ENCODE measurements at regions not wholly inside any gene's neighbourhood (a gene's known extent, or its start where the extent isn't known, plus 50 kb on each side); places are given as distances from the start of the nearest gene placed in this dataset.

- Histone ChIP-seq H2AFZ (ENCODE audit: low read depth, low read length, severe bottlenecking) (no peak overlapping the region), H3K9me3 (ENCODE audit: insufficient read depth, low read length) (peaks cover 14% of the 10 kb centered on the region; the same call in 1 of the 2 replicates), H3K4me3 (ENCODE audit: insufficient read depth, low read length, poor library complexity, severe bottlenecking) (no peak overlapping the region), H3K36me3 (ENCODE audit: low read length) (0 out of 2 replicates have a peak, but pooled peaks cover 6% of the 10 kb centered on the region), H3K9me2 (replicated peaks; ENCODE audit: insufficient read depth, low read length) (no peaks in the 10 kb centered on the region), H3K27ac (ENCODE audit: low read depth, low read length) (no peak overlapping the region), H3F3A (ENCODE audit: insufficient read depth) (no peaks in the 10 kb centered on the region), H4K20me1 (ENCODE audit: low read depth, low read length) (no peaks in the 10 kb centered on the region), H3K27me3 (ENCODE audit: low read length) (no peaks in the 10 kb centered on the region), H3K79me2 (ENCODE audit: insufficient read depth, low read length) (no peaks in the 10 kb centered on the region), H3K4me2 (ENCODE audit: low read depth, low read length, poor library complexity, severe bottlenecking) (no peak overlapping the region), H3K9ac (ENCODE audit: low read length) (no peak overlapping the region)
- TF ChIP-seq CTCF (IDR thresholded peaks at IDR 0.05; ENCODE audit: insufficient read depth, low read length, poor library complexity, severe bottlenecking), result no peak
- TF ChIP-seq EZH2phosphoT487 (conservative IDR thresholded peaks at IDR 0.05; ENCODE audit: low read length), result no peak
Observed at GRCh38 chr11:71178076-71178475, 74.3 kb downstream of the SHANK2 start.

GRCh38 chr11:71176812-71177211 lies 75.6 kb downstream of the SHANK2 start:
- H3K9me2 ChIP-seq (replicated peaks; ENCODE audit: insufficient read depth, low read length), result no peaks in the 10 kb centered on the region
- no peak overlapping the region for H3K27ac ChIP-seq (ENCODE audit: low read depth, low read length)
- no peak overlapping the region for H3K9ac ChIP-seq (ENCODE audit: low read length)
- peaks cover 14% of the 10 kb centered on the region; the same call in 1 of the 2 replicates for H3K9me3 ChIP-seq (ENCODE audit: insufficient read depth, low read length)
- no peak overlapping the region for H3K4me2 ChIP-seq (ENCODE audit: low read depth, low read length, poor library complexity, severe bottlenecking)
- H2AFZ ChIP-seq (ENCODE audit: low read depth, low read length, severe bottlenecking), result no peak overlapping the region
- no peak for TF ChIP-seq CTCF (IDR thresholded peaks at IDR 0.05; ENCODE audit: insufficient read depth, low read length, poor library complexity, severe bottlenecking)
- no peak for TF ChIP-seq EZH2phosphoT487 (conservative IDR thresholded peaks at IDR 0.05; ENCODE audit: low read length)
- no peaks in the 10 kb centered on the region for H3F3A ChIP-seq (ENCODE audit: insufficient read depth)
- no peaks in the 10 kb centered on the region for H4K20me1 ChIP-seq (ENCODE audit: low read depth, low read length)
- H3K4me3 ChIP-seq (ENCODE audit: insufficient read depth, low read length, poor library complexity, severe bottlenecking), result no peak overlapping the region
- H3K27me3 ChIP-seq (ENCODE audit: low read length), result no peaks in the 10 kb centered on the region
- H3K36me3 ChIP-seq (ENCODE audit: low read length), result 0 out of 2 replicates have a peak, but pooled peaks cover 6% of the 10 kb centered on the region
- no peaks in the 10 kb centered on the region for H3K79me2 ChIP-seq (ENCODE audit: insufficient read depth, low read length)

- Histone ChIP-seq H3K27me3 (ENCODE audit: low read length) (no peaks in the 10 kb centered on the region), H2AFZ (ENCODE audit: low read depth, low read length, severe bottlenecking) (no peak overlapping the region), H3K36me3 (ENCODE audit: low read length) (0 out of 2 replicates have a peak, but pooled peaks cover 6% of the 10 kb centered on the region), H3K9me3 (ENCODE audit: insufficient read depth, low read length) (peaks cover 14% of the 10 kb centered on the region; the same call in 1 of the 2 replicates), H3K79me2 (ENCODE audit: insufficient read depth, low read length) (no peaks in the 10 kb centered on the region), H3K4me3 (ENCODE audit: insufficient read depth, low read length, poor library complexity, severe bottlenecking) (no peak overlapping the region), H3K9ac (ENCODE audit: low read length) (no peak overlapping the region), H3K27ac (ENCODE audit: low read depth, low read length) (no peak overlapping the region), H3F3A (ENCODE audit: insufficient read depth) (no peaks in the 10 kb centered on the region), H4K20me1 (ENCODE audit: low read depth, low read length) (no peaks in the 10 kb centered on the region), H3K4me2 (ENCODE audit: low read depth, low read length, poor library complexity, severe bottlenecking) (no peak overlapping the region), H3K9me2 (replicated peaks; ENCODE audit: insufficient read depth, low read length) (no peaks in the 10 kb centered on the region)
- no peak for TF ChIP-seq EZH2phosphoT487 (conservative IDR thresholded peaks at IDR 0.05; ENCODE audit: low read length)
- no peak for TF ChIP-seq CTCF (IDR thresholded peaks at IDR 0.05; ENCODE audit: insufficient read depth, low read length, poor library complexity, severe bottlenecking)
Observed at GRCh38 chr11:71173709-71174108, 78.7 kb downstream of the SHANK2 start.
